Myocyte (in vitro differentiated cells): ENCODE measurements at regions not wholly inside any gene's neighbourhood (a gene's known extent, or its start where the extent isn't known, plus 50 kb on each side); places are given as distances from the start of the nearest gene placed in this dataset.

Experiments
- DNase-seq: peaks from one replicate; pipeline ENCODE4 v3.0.0-alpha.2; 2012; ENCODE audit warnings: low read depth

DNA sequence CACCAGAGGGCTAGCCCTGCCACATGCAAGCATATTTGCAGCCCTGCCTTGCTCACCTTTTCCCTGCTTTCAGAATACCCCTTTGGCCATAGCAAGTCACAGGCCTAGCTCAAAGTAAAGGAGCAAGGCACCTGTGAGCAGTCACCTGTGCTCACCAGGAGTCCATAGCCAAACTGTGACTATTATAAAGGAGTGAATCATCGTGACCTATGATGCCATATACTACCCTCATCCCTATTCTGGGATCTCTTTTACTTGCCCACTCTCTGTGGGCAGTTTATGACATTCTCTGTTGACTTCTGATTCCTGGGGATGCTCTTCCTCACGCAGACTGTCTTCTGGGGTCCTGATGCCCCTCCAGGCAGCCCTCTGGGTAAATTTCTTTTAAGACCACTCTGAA, 200.5 kb upstream of the NLRP1 start:
- no peak for DNase-seq

DNA sequence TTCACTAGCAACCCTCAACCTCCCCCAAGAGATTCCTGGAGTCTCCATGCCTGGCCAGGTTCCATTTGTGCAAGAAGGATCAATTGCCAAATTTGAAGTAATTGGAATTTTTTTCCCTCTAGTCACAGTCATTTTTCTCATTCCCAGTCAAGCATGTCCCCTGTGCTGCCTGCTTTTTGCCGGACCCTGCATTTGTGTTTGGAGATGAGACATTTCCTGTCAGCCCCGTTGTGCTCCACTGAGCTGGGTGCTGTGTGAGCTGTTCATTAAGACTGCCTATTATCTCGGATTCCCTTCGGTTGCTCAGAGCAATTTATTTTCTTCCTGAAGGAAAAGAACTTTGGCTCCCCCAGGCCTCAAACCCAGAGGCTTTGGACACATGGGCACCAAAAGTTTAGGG, 201.0 kb upstream of the NLRP1 start:
- no peak for DNase-seq

DNA sequence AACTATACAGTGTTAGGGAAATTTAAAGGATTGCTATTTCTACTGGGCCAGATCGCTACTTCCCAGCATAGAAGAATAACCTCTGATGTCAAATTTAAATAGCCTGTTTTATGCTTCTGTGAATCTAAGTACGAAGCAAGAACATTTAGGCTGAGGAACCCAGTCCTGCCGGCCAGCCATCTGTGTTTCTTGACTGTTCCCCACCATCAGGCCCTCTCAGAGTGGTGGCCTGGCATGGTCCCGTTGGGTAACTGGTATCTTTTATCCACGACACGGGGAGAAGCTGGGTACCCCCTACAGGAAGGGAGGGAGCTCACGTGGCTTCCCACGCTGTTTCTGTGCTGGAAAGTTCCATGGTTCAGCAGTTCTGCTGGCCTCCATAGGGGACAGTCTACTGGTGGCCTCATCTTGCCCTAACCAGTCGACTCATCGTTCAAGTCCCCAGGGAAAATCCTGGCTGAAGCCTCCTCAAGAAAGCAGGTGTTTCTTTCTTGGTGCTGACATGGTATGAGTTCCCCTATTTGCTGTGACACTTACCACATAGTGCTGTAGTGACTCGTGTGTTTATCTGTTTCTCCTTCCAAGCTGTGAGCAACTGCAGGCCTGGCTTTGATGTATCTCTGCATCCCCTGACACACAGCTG, 201.7 kb upstream of the NLRP1 start:
- peak; percentile 81 for DNase-seq

DNA sequence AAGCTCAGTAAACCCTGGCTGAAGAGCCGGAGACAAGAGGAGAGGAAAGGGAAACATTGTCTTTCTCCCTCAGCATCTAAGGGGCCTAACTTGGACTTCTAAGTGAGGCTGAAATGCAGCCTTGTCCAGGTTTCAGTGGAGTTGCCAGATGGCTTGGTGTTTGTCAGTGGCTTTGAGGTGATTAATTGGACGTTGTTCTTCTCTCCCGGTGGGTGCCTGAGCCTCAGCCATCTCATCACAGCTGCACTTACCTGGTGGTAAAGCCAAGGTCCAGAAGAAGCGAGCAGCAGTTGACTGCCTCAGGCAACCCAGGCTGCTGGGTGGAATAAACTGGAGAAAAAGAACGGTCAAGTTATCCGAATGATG, 202.2 kb upstream of the NLRP1 start:
- no peak for DNase-seq

DNA sequence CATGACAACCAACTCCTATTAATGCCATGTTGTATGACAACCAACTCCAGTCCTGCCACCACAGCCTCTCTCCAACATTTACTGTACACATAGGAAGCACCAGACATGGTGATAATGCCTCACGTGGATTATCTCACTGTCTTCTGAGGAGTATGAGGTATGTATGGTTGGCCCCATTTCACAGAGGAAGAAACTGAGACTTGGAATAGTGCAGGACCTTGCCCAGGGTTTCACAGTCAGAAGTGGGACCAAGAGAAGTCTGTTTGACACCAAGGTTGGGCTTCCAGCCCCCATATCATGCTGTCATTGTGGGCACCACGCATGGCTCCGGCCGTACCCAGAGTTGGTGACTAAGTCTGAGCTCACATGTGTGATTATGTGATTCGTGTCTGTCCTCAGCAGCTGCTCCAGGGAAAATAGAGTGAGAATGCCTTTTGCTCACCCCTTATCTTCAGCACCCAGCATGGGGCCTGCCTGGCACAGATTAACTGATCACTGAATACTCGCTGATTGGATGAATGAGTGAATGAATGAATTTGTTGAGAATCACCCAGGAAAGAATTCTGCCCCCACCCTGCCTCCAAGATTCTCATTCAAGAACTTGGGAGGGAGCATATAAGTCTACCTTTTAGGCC, 204.1 kb upstream of the NLRP1 start:
- peak; percentile 85 for DNase-seq

DNA sequence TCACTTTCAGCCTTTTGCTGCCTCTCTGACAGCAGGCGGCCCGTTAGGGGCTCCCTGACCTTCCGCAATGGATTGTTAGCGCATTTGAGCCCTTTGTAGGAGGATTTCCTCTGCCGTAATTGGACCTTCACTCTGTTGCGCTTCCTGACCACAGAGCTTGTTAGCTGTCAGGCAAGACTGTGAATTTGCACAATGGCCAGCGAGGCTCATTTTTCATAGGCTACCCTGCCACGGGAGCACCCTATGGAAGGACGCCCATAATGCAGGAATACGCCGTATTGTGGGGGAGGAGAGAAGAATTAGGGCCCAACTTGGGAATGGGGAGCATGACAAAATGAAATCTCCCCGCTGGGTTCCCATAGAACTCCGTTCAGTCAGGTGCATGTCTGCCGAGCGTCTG, 205.2 kb upstream of the NLRP1 start:
- no peak for DNase-seq

DNA sequence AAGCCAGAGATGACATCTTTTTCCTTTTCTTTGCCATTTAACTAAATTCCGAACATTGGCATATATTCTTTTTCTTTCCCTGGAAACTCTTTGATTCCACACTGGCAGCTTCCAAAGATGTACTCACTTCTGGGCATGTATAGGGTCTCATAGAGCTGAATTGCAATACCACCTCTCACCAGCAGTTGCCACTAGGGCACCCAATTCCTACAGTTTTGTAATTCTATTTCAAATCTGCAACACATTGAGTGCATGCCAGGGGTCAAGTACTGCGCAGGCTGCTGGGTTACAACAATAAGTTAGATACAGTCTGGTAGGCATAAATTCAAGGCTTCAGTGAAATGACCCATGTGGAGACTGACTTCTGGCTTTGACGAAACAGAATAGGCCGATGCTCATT, 208.8 kb upstream of the NLRP1 start:
- no peak for DNase-seq

DNA sequence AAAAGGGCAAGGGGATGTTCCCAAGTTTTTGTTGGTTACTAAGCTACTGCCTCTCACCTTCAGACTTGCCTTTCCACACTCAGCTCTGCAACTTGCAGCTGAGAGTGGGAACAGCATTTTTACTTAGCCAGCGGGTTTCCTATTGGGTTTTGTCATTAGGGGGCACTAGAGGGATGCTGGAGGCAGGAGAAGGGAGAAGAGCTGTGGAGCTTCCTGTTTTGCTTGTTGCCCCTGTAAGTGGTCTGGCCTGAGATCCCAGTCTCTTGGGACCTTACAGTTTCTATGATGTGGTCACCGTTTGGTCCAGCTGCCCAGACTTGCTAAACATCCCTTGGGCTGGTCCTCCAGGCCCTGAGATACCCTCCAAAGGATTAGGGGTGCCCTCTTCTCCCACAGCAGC, 209.6 kb upstream of the NLRP1 start:
- peak; percentile 45 for DNase-seq

DNA sequence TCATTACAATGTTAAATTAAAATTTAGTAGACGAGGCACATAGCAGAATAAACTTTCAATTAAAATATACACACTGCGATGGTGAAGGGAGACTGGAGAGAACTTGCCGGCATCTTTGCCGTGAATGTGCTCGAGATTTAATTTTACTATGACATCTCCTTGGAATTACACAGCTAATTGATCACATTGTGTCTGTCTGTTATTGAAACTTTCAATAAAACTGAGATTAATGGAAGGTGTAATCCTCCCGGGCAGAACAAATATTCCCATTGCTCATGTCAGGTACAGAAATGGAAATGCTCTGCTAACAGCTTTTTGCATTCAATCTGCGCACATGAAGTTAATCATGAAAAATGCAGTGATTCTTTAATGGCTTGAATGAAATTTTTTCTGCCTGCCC, 210.1 kb upstream of the NLRP1 start:
- DNase-seq = no peak

DNA sequence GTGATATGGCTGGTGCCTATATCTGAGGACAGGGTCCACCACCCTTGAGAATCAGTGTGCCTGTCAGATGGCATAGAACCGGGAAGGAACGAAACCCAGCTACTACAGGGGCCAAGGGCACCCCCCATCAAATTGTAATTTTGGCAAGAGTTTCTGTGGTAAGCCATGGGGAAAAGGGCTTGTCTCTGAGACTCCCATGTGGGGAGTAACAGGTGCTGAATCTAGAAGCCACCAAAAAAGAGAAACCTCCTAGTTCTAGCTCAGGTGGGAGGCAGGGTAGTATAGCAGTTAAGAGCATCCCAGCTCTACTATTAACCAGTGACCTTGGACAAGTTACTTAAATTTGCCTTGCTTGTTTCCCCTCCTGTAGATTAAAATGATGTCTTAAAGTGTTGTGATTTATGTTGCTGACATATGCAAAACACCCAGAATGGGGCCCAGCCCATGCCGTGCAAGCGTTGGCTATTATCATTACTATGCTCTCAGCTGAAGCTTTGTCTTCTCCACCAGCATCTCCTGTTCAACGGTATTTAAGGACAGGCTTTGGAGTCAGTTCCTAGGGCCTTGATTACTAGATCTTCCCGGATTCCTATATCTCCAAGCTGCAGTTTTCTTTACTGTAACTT, 210.7 kb upstream of the NLRP1 start:
- DNase-seq = no peak

DNA sequence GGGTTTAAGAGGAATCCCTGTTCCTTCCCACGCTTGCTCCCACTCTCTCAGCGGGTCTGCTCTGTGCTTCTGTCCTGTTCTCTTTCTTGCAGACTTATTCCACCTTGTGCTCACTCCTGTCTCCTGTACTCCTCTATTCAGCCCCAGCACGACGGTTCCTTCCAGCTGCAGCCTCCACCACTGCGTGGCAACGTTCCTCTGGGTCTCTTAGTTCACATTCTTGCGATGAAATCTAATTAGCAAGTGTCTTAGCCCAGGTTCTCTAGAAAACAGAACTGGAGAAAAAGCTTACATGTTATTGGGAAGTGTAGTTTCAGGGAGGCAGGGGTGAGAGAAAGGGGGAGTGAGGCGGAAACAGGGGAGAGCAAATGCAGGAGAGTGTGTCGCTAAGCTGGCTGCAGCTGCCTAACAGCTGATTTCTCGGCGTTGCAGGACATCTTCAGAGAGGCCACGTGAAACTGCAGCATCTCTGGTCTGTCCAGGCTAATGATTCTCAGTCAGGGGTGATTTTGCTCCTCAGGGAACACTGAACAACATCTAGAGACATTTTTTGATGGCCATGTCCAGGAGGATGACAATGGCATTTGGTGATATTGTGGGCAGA, 213.2 kb upstream of the NLRP1 start:
- DNase-seq = no peak

DNA sequence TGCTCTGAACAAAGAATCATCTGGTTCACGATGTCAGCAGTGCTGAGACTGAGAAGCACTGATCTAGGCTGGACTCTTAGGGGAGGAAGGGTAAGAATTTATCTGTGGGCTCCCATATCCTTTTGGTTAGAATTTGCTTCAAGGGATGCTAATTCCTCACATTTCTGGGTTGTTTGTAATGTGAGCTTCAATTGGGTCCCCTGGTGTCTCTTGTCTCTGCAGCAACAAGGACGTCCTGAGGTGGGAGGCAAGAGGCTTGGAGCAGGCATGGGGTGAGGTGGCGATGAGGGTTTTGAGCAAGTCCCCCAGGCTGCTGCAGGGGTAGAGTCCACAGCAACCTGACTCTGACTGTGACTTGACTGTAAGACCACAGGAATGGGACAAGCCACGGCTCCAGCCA, 213.8 kb upstream of the NLRP1 start:
- DNase-seq = no peak

DNA sequence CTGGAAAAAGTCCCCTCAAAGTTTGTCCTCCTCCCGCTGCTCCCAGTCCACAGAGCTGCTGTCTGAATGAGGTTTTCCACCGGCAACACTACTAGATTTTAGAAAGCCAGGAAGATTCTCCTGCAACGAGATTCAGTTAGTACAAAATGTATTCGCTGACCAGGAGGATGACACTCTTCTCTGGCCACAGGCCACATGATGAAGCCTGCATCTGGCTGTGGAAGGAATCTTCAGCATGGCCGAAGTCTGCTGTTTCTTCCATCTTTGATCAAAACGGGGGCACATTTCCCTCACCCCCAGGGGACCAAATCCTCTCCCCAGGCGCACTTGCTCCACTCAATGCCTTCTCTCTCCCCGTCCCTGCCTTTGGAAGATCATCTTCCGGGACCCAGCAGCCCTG, 215.8 kb upstream of the NLRP1 start:
- DNase-seq = no peak

DNA sequence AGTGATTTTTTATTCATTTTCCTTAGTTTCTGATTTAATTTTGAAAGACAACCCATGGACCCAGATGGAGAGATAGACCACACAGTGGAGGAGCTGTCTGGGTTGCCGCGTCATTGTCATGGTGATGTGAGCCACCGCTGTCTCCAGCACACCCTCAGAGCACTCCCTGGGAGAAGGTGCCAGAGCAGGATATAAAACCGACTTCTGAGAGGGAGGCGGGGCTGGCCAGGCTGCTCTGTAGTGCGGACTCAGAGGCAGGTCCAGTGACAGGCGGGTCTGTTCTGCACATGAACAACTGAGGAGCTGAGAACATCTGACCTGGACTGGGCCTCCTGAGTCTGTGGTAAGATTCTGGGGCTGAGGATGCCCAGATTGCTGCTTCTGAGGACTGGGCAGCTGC, 216.3 kb upstream of the NLRP1 start:
- no peak for DNase-seq

DNA sequence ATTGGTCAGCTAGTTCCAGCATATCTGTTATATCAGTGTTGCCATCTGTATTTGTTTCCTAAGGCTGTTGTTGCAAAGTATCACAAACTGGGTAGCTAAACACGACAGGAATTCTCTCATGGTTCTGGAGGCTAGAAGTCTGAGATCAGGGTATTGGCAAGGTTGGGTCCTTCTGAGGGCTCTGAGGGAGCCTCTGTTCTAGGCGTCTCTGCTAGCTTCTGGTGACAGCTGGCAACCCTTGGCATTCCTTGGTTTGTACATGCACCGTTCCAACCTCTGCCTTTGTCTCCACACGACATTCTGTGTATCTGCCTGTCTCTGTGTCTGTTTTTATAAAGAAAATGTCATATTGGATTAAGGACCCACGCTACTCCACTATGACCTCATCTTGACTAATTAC, 219.9 kb upstream of the NLRP1 start:
- DNase-seq = peak; percentile 52

DNA sequence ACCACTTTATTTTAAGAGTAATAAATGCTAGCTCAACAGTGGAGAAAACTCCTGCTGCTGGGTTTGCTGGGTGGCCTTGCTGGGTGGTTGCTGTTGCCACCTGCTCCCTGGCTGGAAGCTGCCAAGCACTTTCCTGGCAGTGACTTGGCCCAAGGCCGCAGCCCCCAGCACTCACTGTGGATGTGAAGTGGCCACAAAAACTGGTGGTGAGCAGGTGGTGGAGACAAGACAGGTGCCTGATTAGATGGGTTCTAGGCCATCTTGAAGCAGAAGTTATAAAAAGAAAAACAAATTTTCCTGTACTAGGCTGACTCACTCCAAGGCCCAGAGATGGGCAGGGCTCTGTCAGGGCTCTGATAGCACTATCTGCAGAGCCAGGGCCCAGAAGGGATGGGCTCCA, 224.7 kb upstream of the NLRP1 start:
- peak; percentile 93 for DNase-seq

DNA sequence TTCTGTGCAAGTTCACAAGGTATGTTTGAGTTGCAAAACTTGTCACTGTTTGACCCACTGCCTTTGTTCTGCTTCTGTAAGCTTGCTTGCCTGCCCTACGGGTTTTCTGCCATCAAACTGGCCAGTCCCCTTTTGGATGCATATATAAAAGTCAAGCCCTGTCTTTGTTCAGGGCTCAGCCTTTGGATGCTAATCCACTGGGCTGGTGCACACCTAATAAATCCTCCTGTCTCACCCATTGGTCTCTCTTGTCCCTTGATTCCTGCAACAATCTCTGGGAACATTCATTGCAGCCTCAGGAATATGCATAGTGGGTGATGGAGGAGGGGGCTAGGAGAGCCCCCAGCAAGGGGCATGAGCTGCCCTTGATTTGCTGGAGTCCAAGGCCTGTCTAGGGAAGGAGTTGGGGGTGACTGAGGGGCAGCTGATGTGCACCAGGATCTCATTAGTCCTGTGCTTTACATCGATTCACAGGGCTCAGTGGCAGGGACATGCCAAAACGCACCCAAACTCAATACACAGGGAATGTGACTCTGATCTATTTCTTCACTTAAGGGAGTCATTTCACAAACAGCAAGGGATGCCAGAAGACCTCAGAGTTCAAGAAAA, 225.4 kb upstream of the NLRP1 start:
- DNase-seq = peak; percentile 13

DNA sequence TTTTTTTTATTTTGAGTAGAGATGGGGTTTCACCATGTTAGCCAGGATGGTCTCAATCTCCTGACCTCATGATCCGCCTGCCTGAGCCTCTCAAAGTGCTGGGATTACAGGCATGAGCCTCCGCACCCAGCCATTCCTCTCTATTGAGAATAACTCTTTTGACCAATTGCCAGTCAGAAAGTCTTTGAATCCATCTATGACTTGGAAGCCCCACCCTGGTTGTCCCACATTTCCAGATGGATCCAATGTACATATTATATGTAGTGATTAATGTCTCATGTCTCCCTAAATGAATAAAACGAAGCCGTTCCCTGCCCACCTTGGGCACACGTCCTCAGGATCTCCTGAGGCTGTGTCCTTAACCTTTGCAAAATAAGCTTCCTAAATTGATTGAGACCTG, 228.3 kb upstream of the NLRP1 start:
- no peak for DNase-seq

DNA sequence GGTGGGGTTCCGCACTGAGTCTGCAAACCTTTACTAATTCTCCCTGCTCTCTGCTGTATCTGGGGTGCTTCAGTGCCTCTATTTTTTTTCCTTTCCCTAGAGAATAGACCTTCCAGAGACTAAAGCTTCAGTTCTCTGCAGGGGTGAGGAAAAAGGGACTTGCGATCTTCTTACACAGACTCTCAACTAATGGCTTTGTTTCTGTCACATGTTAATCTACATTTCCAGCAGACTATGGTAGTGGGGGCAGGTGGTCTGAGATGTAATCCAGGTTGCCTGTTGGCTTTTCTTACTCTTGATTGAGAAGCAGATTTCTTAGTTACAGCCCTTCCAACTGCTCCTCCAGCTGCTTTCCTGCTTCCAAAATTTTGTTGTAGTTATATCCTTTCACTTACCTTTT, 229.0 kb upstream of the NLRP1 start:
- DNase-seq = no peak

DNA sequence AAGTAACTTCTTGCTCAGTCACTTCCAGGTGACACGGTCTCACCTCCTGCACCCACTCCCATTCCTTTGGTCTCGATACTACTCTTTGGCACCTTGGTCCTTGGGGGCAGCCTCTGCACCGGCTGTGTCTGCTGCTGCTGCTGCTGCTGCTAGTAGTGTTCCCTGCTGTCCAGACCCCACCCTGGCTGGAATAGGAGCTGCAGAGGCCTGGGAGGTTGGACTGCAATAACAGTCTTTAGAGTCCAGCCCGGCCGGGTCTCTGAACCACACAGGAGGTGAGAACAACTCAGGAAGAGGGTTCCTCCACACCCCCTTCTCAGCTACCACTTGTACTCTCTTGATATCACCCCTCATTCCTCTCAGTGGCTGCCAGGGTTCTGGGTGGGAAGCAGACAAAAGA, 231.1 kb upstream of the NLRP1 start:
- no peak for DNase-seq

DNA sequence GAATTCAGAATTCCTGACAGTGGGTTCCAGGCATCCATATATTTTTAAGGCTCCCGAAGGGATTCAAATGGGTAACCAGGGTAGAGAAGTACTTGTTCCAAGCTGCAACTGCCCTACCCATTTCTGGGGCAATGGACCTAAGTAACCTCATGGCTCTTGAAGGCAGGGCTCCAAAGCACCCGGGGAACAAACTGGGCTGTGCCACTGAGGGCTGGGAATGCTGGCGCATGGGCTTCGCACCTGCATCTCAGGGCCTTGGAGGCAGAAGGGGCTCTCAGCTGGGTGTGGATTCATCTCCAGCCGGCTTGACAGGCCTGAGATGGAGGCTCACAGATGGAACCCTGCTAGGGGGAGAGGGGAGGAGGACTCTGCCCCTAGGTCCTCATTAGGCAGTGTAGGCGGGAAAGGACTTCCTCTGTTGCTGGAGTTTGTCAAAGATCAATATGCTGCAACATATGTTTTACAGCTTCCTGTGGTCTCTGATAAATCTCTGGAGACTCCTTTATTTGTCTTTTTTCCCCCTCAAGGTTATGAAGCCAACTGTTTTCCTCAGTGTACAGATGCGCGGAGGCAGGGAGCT, 232.3 kb upstream of the NLRP1 start:
- no peak for DNase-seq
